ENCODE measurements at regions not wholly inside any gene's neighbourhood (a gene's known extent, or its start where the extent isn't known, plus 50 kb on each side); places are given as distances from the start of the nearest gene placed in this dataset.

DNA sequence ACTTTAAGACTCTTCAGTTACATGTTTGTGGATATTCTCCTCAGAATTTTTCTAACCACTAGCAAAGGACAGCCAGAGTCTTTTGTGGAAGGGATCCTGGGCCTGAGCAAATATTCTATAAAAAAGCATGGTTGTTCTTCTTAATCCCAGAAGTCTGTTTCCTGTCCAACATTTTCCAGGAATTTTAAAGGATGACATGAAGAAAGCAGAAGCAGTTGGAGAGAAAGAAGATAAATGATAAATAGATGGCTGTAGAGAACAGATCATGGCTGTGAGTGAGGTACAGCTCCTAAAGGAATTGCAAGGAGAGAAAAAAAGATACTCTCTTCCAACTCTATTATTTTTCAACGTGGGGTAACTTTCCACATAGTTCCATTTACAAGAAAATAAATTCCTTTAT, 91.8 kb upstream of the STEAP4 start:
- Histone ChIP-seq H3K4me3 (no peak overlapping the region), H3K9me3 (no peaks in the 10 kb centered on the region), H3K27me3 (no peaks in the 10 kb centered on the region), H3K27ac (no peak overlapping the region), H3K36me3 (no peaks in the 10 kb centered on the region), H3K4me1 (no peaks in the 10 kb centered on the region)
- TF ChIP-seq POLR2A (IDR thresholded peaks at IDR 0.05): no peak
- TF ChIP-seq, protein P1, sequence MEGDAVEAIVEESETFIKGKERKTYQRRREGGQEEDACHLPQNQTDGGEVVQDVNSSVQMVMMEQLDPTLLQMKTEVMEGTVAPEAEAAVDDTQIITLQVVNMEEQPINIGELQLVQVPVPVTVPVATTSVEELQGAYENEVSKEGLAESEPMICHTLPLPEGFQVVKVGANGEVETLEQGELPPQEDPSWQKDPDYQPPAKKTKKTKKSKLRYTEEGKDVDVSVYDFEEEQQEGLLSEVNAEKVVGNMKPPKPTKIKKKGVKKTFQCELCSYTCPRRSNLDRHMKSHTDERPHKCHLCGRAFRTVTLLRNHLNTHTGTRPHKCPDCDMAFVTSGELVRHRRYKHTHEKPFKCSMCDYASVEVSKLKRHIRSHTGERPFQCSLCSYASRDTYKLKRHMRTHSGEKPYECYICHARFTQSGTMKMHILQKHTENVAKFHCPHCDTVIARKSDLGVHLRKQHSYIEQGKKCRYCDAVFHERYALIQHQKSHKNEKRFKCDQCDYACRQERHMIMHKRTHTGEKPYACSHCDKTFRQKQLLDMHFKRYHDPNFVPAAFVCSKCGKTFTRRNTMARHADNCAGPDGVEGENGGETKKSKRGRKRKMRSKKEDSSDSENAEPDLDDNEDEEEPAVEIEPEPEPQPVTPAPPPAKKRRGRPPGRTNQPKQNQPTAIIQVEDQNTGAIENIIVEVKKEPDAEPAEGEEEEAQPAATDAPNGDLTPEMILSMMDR (IDR thresholded peaks at IDR 0.05): no peak
- no peak for DNase-seq
- intact Hi-C loops (cut with DNase I): no loop called here
- WGBS, 2 donors: 25 to 28% methylated on average over 1 of the region's 1 CpG

DNA sequence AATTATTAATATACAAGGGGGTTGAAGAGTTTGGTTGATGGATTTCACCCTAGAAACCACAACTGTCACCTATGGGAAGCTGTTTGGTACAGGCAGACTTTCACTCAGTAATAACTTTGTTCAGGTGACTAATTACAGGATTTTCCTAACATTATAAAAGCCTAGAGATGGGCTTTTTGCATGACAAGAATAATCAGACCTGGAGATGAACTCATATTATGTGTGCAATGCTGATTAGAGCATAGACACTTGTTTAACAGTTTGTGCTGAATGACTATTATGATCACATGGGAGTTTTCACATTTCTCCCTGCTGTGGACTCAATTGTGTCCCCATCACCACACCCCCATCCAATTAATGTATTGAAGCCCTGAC, 90.2 kb upstream of the STEAP4 start:
- no peaks in the 10 kb centered on the region for H3K9me3 ChIP-seq
- no peaks in the 10 kb centered on the region for H3K27me3 ChIP-seq
- no peak for DNase-seq
- H3K4me1 ChIP-seq: no peaks in the 10 kb centered on the region
- no peaks in the 10 kb centered on the region for H3K36me3 ChIP-seq
- TF ChIP-seq POLR2A (IDR thresholded peaks at IDR 0.05): no peak
- TF ChIP-seq, protein P1 (IDR thresholded peaks at IDR 0.05): no peak
- intact Hi-C loops (cut with DNase I): no loop called here
- no peak overlapping the region for H3K4me3 ChIP-seq
- no peak overlapping the region for H3K27ac ChIP-seq

- Histone ChIP-seq H3K27me3 (no peaks in the 10 kb centered on the region), H3K4me3 (no peak overlapping the region), H3K4me1 (no peaks in the 10 kb centered on the region), H3K36me3 (no peaks in the 10 kb centered on the region), H3K9me3 (no peaks in the 10 kb centered on the region), H3K27ac (no peak overlapping the region)
- TF ChIP-seq, protein P1 (IDR thresholded peaks at IDR 0.05): no peak
- no peak for TF ChIP-seq POLR2A (IDR thresholded peaks at IDR 0.05)
- intact Hi-C loops (cut with DNase I): no loop called here
- no peak for DNase-seq
- WGBS, 2 donors: 35 to 38% methylated on average over 2 of the region's 2 CpGs
Measured at GRCh38 chr7:88396295-88396947, 89.7 kb upstream of the STEAP4 start.

DNA sequence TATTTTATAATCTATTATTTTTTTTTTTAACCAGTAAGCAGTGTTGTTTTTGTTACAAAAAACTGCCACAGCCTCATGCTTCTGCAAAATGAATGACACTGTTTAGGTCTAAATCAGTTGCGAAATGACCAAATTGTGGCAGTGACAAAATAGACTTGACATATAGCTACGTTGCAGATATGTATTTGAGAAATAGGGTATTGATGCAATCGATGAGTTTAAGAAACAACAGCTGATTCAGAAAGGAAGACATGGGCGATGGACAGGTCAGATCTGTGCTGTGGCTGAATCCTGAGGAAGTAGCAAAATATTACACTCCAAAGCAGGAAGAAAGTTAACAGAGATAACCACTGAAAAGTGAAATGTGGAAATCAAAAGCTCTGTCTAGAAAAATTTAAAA, 89.0 kb upstream of the STEAP4 start:
- no peak overlapping the region for H3K27ac ChIP-seq
- 57 to 65% methylated on average over 4 of the region's 4 CpGs for WGBS, 2 donors
- no peaks in the 10 kb centered on the region for H3K27me3 ChIP-seq
- no peak for TF ChIP-seq POLR2A (IDR thresholded peaks at IDR 0.05)
- TF ChIP-seq, protein P1 (IDR thresholded peaks at IDR 0.05): no peak
- H3K9me3 ChIP-seq: no peaks in the 10 kb centered on the region
- intact Hi-C loops (cut with DNase I): no loop called here
- DNase-seq: no peak
- H3K36me3 ChIP-seq: no peaks in the 10 kb centered on the region
- H3K4me3 ChIP-seq: no peak overlapping the region
- H3K4me1 ChIP-seq: no peaks in the 10 kb centered on the region

GRCh38 chr7:88391247-88391646, 84.6 kb upstream of the STEAP4 start:
- Histone ChIP-seq H3K4me1 (no peaks in the 10 kb centered on the region), H3K4me3 (no peak overlapping the region), H3K27me3 (no peaks in the 10 kb centered on the region), H3K9me3 (no peaks in the 10 kb centered on the region), H3K27ac (no peak overlapping the region), H3K36me3 (no peaks in the 10 kb centered on the region)
- no peak for DNase-seq
- intact Hi-C loops (cut with DNase I): no loop called here
- TF ChIP-seq, protein P1 (IDR thresholded peaks at IDR 0.05): no peak
- TF ChIP-seq POLR2A (IDR thresholded peaks at IDR 0.05): no peak

Measured in esophagus squamous epithelium (tissue), 5 donors.